ENCODE measurements at regions not wholly inside any gene's neighbourhood (a gene's known extent, or its start where the extent isn't known, plus 50 kb on each side); places are given as distances from the start of the nearest gene placed in this dataset.

DNA sequence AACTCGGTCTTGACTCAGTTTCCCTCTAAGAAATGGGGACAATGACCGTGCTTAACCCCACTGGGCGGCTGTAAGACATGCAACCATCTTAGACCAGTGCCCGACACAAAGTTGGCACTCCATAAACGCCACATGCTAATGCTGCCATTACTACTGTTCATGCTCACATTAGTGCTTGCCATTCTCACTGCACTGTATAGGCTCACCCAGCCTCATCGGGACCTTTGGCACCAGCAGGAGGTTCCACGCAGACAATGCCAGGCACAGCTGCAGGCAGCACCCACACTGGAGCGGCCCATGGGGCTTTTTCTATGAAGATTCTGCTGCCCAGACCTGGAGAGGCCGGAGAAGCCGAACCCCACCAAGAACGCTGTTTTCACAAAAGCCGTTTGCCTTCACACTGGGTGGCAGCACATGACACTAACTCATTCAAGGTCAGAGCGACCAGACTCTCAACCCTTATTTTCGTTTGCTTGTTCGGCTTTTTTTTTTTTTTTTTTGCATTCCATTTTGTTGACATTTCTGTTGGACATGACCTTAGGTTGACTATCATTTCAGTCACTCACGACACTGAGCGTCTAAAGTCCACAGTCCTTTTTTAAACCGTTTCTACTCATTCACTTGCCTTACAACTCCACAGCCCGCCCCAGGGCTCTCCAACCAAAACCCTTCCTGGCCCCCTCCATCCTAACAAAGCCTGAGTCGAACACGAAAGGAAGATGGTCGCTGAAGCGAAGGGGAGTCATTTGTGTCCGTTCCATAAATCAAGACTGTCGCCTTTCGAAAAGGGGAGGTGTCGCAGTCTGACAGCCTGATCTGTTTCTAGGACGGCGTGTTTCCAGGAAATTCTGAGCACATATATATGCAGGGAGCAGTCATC is 124.4 kb upstream of the RNF32 start:
- TF ChIP-seq, protein P1, sequence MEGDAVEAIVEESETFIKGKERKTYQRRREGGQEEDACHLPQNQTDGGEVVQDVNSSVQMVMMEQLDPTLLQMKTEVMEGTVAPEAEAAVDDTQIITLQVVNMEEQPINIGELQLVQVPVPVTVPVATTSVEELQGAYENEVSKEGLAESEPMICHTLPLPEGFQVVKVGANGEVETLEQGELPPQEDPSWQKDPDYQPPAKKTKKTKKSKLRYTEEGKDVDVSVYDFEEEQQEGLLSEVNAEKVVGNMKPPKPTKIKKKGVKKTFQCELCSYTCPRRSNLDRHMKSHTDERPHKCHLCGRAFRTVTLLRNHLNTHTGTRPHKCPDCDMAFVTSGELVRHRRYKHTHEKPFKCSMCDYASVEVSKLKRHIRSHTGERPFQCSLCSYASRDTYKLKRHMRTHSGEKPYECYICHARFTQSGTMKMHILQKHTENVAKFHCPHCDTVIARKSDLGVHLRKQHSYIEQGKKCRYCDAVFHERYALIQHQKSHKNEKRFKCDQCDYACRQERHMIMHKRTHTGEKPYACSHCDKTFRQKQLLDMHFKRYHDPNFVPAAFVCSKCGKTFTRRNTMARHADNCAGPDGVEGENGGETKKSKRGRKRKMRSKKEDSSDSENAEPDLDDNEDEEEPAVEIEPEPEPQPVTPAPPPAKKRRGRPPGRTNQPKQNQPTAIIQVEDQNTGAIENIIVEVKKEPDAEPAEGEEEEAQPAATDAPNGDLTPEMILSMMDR (conservative IDR thresholded peaks at IDR 0.05; ENCODE audit: low read depth, low read length), result peak; percentile 30
- DNase-seq (ENCODE audit: low read depth), result no peak
- peak overlapping the region; percentile 49 for H3K4me3 ChIP-seq (ENCODE audit: low read depth, low read length)

DNA sequence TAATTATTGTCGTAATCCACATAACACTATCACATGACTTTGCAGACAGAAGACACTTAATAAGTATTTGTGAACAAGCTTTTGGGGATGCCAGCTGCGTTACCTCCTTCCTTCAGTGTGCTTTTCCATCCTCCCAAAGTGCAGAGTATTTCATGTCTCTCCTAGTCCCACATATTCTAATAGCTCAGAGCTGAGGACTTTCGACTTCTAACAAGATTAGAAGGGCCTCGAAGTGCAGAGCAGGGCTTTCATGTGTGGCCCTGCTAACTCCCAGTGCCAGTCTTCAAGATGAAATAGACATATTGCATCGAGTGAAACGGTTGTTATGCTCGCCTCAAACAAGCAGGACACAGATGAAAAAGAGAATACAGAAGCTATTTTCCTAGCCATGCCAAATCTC is 125.7 kb upstream of the RNF32 start:
- no peak for DNase-seq (ENCODE audit: low read depth)
- no peak overlapping the region for H3K4me3 ChIP-seq (ENCODE audit: low read depth, low read length)
- TF ChIP-seq, protein P1 (conservative IDR thresholded peaks at IDR 0.05; ENCODE audit: low read depth, low read length), result no peak

DNA sequence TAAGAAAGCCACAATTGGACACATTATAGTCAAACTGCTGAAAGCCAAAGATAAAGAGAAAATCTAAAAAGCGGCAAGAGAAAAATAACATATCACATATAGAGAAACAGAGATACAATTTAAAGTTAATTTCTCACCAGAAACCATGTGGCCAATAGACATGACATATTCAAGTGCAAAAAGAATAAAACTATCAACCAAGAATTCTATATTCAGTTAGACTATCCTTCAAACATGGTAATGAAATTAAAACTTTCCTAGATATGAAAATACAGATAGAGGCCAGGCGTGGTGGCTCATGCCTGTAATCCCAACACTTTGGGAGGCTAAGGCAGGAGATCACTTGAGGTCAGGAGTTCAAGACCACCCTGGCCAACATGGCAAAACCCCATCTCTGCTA is 129.1 kb upstream of the RNF32 start:
- no peak for DNase-seq (ENCODE audit: low read depth)
- TF ChIP-seq, protein P1 (conservative IDR thresholded peaks at IDR 0.05; ENCODE audit: low read depth, low read length), result no peak
- H3K4me3 ChIP-seq (ENCODE audit: low read depth, low read length), result no peak overlapping the region

DNA sequence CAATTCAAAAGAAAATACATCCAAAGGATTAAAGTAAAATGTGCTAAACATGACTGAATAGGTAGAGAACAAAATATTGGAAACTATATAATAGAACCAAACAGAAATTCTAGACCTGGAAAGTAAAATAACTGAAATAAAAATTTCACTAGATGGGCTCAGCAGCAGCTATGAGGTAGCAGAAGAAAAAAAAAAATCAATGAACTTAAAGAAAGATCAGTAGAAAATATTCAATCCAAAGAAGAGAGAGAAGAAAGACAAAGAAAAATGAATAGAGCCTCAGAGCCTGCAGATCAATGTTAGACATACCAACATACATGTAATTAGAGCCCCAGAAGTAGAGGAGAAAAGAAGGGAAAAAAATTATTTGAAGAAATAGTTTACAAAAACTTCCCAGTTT is 129.6 kb upstream of the RNF32 start:
- TF ChIP-seq, protein P1 (conservative IDR thresholded peaks at IDR 0.05; ENCODE audit: low read depth, low read length), result no peak
- no peak for DNase-seq (ENCODE audit: low read depth)
- no peak overlapping the region for H3K4me3 ChIP-seq (ENCODE audit: low read depth, low read length)

DNA sequence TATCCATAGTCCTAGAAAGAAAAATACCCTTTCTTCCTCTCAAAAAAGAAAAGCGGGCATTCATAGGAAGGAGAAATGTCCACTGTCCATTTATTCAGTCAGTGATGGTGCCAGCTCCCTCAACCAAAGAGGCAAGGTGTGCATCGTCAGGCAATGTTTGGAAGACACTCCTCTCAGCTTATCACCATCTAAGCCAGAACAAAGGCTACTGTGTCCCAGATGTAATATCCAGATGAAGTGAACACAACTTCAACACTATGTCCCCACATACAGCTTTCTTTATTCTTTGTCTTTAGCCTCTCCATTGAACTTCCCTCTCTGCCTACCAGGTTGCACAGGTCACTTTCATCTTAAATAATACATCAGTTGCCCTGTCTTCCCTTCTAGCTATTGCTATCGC is 131.4 kb upstream of the RNF32 start:
- no peak overlapping the region for H3K4me3 ChIP-seq (ENCODE audit: low read depth, low read length)
- no peak for DNase-seq (ENCODE audit: low read depth)
- TF ChIP-seq, protein P1 (conservative IDR thresholded peaks at IDR 0.05; ENCODE audit: low read depth, low read length), result no peak

DNA sequence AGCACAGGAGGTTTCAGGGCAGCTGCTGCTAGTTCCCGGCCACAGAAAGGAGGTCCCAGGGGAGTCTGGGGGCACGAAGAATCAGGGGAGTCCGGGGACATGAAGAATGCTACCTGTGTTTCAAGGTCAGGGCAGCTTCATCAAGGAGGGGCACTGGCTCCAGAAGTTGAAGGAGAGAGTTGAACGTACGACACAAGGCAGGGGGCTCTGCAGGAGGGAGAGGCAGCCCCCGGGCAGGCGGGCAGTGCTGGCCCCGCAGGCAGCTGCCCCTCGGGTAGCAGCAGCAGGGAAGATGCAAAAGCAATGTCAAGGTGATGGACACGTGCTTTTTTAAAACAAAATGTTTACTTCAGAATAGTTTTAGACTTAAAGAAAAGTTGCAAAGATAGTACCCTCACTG is 134.7 kb upstream of the RNF32 start:
- TF ChIP-seq, protein P1 (conservative IDR thresholded peaks at IDR 0.05; ENCODE audit: low read depth, low read length), result no peak
- no peak for DNase-seq (ENCODE audit: low read depth)
- no peak overlapping the region for H3K4me3 ChIP-seq (ENCODE audit: low read depth, low read length)

Data from epithelial cell of proximal tubule (primary cell).